ENCODE measurements at regions not wholly inside any gene's neighbourhood (a gene's known extent, or its start where the extent isn't known, plus 50 kb on each side); places are given as distances from the start of the nearest gene placed in this dataset.

DNA sequence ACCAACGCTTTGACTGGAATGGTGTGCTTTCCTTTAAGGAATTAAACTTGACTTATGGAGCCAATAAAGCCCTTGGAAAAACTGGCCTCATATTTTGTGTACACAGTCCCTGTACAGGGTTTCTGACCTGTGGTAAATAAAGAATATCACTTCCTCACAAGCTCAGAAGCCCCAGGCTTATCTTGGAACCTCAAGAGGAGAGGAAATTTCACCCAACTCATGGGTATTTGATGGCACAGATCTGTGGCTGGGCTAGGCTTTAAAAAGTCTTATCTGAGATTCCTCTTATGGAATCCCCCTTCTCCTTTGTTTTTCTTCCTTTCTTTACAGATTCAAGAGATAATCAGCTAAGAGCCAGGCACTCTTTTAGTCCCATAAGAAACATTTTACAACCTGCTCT lies 89.3 kb upstream of the USP38 start:
- no peak for TF ChIP-seq POLR2A (IDR thresholded peaks at IDR 0.05)
- TF ChIP-seq, protein P1, sequence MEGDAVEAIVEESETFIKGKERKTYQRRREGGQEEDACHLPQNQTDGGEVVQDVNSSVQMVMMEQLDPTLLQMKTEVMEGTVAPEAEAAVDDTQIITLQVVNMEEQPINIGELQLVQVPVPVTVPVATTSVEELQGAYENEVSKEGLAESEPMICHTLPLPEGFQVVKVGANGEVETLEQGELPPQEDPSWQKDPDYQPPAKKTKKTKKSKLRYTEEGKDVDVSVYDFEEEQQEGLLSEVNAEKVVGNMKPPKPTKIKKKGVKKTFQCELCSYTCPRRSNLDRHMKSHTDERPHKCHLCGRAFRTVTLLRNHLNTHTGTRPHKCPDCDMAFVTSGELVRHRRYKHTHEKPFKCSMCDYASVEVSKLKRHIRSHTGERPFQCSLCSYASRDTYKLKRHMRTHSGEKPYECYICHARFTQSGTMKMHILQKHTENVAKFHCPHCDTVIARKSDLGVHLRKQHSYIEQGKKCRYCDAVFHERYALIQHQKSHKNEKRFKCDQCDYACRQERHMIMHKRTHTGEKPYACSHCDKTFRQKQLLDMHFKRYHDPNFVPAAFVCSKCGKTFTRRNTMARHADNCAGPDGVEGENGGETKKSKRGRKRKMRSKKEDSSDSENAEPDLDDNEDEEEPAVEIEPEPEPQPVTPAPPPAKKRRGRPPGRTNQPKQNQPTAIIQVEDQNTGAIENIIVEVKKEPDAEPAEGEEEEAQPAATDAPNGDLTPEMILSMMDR (IDR thresholded peaks at IDR 0.05): no peak
